ENCODE measurements at regions not wholly inside any gene's neighbourhood (a gene's known extent, or its start where the extent isn't known, plus 50 kb on each side); places are given as distances from the start of the nearest gene placed in this dataset.

- no peak for DNase-seq (ENCODE audit: low read depth)
Observed at GRCh38 chr9:28341913-28342312, 768.6 kb upstream of the C9orf72 start.

- no peak for DNase-seq (ENCODE audit: low read depth)
Observed at GRCh38 chr9:28342815-28343338, 769.6 kb upstream of the C9orf72 start.

- DNase-seq (ENCODE audit: low read depth): no peak
Observed at GRCh38 chr9:28363151-28363562, 789.9 kb upstream of the C9orf72 start.

GRCh38 chr9:28365020-28365640, 791.8 kb upstream of the C9orf72 start:
- peak; percentile 6 for DNase-seq (ENCODE audit: low read depth)

GRCh38 chr9:28365728-28366127, 792.4 kb upstream of the C9orf72 start:
- no peak for DNase-seq (ENCODE audit: low read depth)

- peak; percentile 11 for DNase-seq (ENCODE audit: low read depth)
Observed at GRCh38 chr9:28378231-28378630, 805.0 kb upstream of the C9orf72 start.

GRCh38 chr9:28379082-28379481, 805.8 kb upstream of the C9orf72 start:
- no peak for DNase-seq (ENCODE audit: low read depth)

- no peak for DNase-seq (ENCODE audit: low read depth)
Observed at GRCh38 chr9:28389411-28389810, 816.1 kb upstream of the C9orf72 start.

- DNase-seq (ENCODE audit: low read depth): no peak
Observed at GRCh38 chr9:28394774-28395173, 821.5 kb upstream of the C9orf72 start.

- DNase-seq (ENCODE audit: low read depth): no peak
Observed at GRCh38 chr9:28396058-28396457, 822.8 kb upstream of the C9orf72 start.

GRCh38 chr9:28407351-28407750, 834.1 kb upstream of the C9orf72 start:
- no peak for DNase-seq (ENCODE audit: low read depth)

- no peak for DNase-seq (ENCODE audit: low read depth)
Observed at GRCh38 chr9:28409919-28410318, 836.6 kb upstream of the C9orf72 start.

- no peak for DNase-seq (ENCODE audit: low read depth)
Observed at GRCh38 chr9:28410411-28410810, 837.1 kb upstream of the C9orf72 start.

GRCh38 chr9:28413471-28413870, 840.2 kb upstream of the C9orf72 start:
- no peak for DNase-seq (ENCODE audit: low read depth)

GRCh38 chr9:28423255-28423654, 850.0 kb upstream of the C9orf72 start:
- DNase-seq (ENCODE audit: low read depth): no peak

GRCh38 chr9:28435456-28435855, 862.2 kb upstream of the C9orf72 start:
- no peak for DNase-seq (ENCODE audit: low read depth)

- no peak for DNase-seq (ENCODE audit: low read depth)
Observed at GRCh38 chr9:28439688-28440087, 866.4 kb upstream of the C9orf72 start.

GRCh38 chr9:28443461-28443860, 870.2 kb upstream of the C9orf72 start:
- no peak for DNase-seq (ENCODE audit: low read depth)

GRCh38 chr9:28444637-28445036, 871.4 kb upstream of the C9orf72 start:
- DNase-seq (ENCODE audit: low read depth): no peak

GRCh38 chr9:28445211-28445610, 871.9 kb upstream of the C9orf72 start:
- no peak for DNase-seq (ENCODE audit: low read depth)

- DNase-seq (ENCODE audit: low read depth): no peak
Observed at GRCh38 chr9:28453918-28454317, 880.6 kb upstream of the C9orf72 start.

- peak; percentile 4 for DNase-seq (ENCODE audit: low read depth)
Observed at GRCh38 chr9:28456861-28457260, 883.6 kb upstream of the C9orf72 start.

GRCh38 chr9:28464481-28465216, 891.4 kb upstream of the C9orf72 start:
- no peak for DNase-seq (ENCODE audit: low read depth)

- no peak for DNase-seq (ENCODE audit: low read depth)
Observed at GRCh38 chr9:28471261-28471660, 898.0 kb upstream of the C9orf72 start.

All from amniotic epithelial cell (primary cell).